HG02852 (cell line): ENCODE measurements at regions not wholly inside any gene's neighbourhood (a gene's known extent, or its start where the extent isn't known, plus 50 kb on each side); places are given as distances from the start of the nearest gene placed in this dataset.
"Not testable (repeated sequence)": the region's sequence is repeated elsewhere in the genome, so short reads cannot be mapped to it uniquely, and the experiment has no call there.

Source experiments
- ATAC-seq: cut with Tn5 transposase; IDR thresholded peaks from one replicate; pipeline ENCODE4 v1.9.1; 2021; ENCODE audit warnings: mild to moderate bottlenecking, moderate library complexity; ENCODE audit not compliant: unreplicated experiment

- ATAC-seq, result no peak
Observed at GRCh38 chr13:82294226-82294625, 1588.0 kb downstream of the SLITRK1 start.

- no peak for ATAC-seq
Observed at GRCh38 chr13:82292334-82292733, 1589.9 kb downstream of the SLITRK1 start.

- ATAC-seq, result no peak
Observed at GRCh38 chr13:82291852-82292251, 1590.4 kb downstream of the SLITRK1 start.

- no peak for ATAC-seq
Observed at GRCh38 chr13:82275644-82276043, 1606.6 kb downstream of the SLITRK1 start.

- no peak for ATAC-seq
Observed at GRCh38 chr13:82259284-82259683, 1623.0 kb downstream of the SLITRK1 start.

- no peak for ATAC-seq
Observed at GRCh38 chr13:82257790-82258507, 1624.3 kb downstream of the SLITRK1 start.

GRCh38 chr13:82248762-82249161 is 1633.5 kb downstream of the SLITRK1 start:
- no peak for ATAC-seq

- ATAC-seq, result no peak
Observed at GRCh38 chr13:82245860-82246259, 1636.4 kb downstream of the SLITRK1 start.

GRCh38 chr13:82224806-82225205 is 1657.5 kb downstream of the SLITRK1 start:
- no peak for ATAC-seq

GRCh38 chr13:82221621-82222020 is 1660.7 kb downstream of the SLITRK1 start:
- ATAC-seq, result no peak

GRCh38 chr13:82220641-82221040 is 1661.6 kb downstream of the SLITRK1 start:
- ATAC-seq, result no peak

- no peak for ATAC-seq
Observed at GRCh38 chr13:82216165-82216564, 1666.1 kb downstream of the SLITRK1 start.

GRCh38 chr13:82214341-82214740 is 1667.9 kb downstream of the SLITRK1 start:
- ATAC-seq, result no peak

GRCh38 chr13:82206241-82206640 is 1676.0 kb downstream of the SLITRK1 start:
- ATAC-seq, result no peak

GRCh38 chr13:82202398-82202797 is 1679.9 kb downstream of the SLITRK1 start:
- no peak for ATAC-seq

GRCh38 chr13:82196087-82196486 is 1686.2 kb downstream of the SLITRK1 start:
- ATAC-seq, result no peak

- ATAC-seq, result no peak
Observed at GRCh38 chr13:82187227-82187626, 1695.0 kb downstream of the SLITRK1 start.

- ATAC-seq, result no peak
Observed at GRCh38 chr13:82176751-82177150, 1705.5 kb downstream of the SLITRK1 start.

- ATAC-seq, result no peak
Observed at GRCh38 chr13:82165396-82166174, 1716.7 kb downstream of the SLITRK1 start.

GRCh38 chr13:82164780-82165395 is 1717.4 kb downstream of the SLITRK1 start:
- ATAC-seq, result not testable (repeated sequence)

- ATAC-seq, result no peak
Observed at GRCh38 chr13:82147526-82147925, 1734.7 kb downstream of the SLITRK1 start.

- ATAC-seq, result no peak
Observed at GRCh38 chr13:82136880-82137279, 1745.4 kb downstream of the SLITRK1 start.
